ENCODE measurements at regions not wholly inside any gene's neighbourhood (a gene's known extent, or its start where the extent isn't known, plus 50 kb on each side); places are given as distances from the start of the nearest gene placed in this dataset.

DNA sequence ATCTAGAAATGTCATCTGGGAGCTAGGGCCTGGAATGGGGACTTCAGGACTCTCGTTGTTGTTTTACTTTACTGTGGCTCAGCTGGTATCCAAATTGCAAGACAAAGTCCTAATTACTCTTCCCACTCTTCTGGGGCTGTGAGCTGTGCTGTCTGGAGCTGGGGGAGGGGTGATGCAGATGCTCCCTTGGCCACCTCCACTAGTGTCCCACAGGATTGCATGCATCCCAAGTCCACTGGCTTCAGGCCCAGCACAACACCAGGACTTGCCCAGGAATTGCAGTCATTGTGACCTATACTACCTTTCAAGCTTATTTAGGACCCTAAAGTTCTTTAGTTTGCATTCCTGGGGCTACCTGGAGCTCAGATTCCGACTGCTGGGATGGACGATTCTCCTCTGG, 366.1 kb upstream of the FAM47C start:
- H3K9me2 ChIP-seq (replicated peaks; ENCODE audit: insufficient read depth), result no peaks in the 10 kb centered on the region
- H3K27me3 ChIP-seq, result no peaks in the 10 kb centered on the region
- H2AFZ ChIP-seq, result no peak overlapping the region
- H3K9me3 ChIP-seq (ENCODE audit: low read depth), result no peaks in the 10 kb centered on the region
- WGBS (ENCODE audit: low lambda C conversion rate, missing lambda C conversion rate), result 67% methylated on average over 3 of the region's 3 CpGs
- no peak overlapping the region for H3K4me3 ChIP-seq
- DNase-seq (ENCODE audit: low spot score), result no peak
- H3K36me3 ChIP-seq (replicated peaks; ENCODE audit: insufficient read depth, low read depth), result no peaks in the 10 kb centered on the region
- no peaks in the 10 kb centered on the region for H3K4me1 ChIP-seq (ENCODE audit: insufficient read depth)
- H3K4me2 ChIP-seq, result no peak overlapping the region
- no peaks in the 10 kb centered on the region for H3K79me2 ChIP-seq
- no peaks in the 10 kb centered on the region for H4K20me1 ChIP-seq (ENCODE audit: insufficient read depth, poor library complexity, severe bottlenecking)
- no peak overlapping the region for H3K27ac ChIP-seq
- TF ChIP-seq EZH2 (IDR thresholded peaks at IDR 0.05; ENCODE audit: borderline replicate concordance) (no peak), EZH2phosphoT487 (IDR thresholded peaks at IDR 0.05; ENCODE audit: low read depth, severe bottlenecking, unreplicated experiment) (no peak)
- TF ChIP-seq, protein P1, sequence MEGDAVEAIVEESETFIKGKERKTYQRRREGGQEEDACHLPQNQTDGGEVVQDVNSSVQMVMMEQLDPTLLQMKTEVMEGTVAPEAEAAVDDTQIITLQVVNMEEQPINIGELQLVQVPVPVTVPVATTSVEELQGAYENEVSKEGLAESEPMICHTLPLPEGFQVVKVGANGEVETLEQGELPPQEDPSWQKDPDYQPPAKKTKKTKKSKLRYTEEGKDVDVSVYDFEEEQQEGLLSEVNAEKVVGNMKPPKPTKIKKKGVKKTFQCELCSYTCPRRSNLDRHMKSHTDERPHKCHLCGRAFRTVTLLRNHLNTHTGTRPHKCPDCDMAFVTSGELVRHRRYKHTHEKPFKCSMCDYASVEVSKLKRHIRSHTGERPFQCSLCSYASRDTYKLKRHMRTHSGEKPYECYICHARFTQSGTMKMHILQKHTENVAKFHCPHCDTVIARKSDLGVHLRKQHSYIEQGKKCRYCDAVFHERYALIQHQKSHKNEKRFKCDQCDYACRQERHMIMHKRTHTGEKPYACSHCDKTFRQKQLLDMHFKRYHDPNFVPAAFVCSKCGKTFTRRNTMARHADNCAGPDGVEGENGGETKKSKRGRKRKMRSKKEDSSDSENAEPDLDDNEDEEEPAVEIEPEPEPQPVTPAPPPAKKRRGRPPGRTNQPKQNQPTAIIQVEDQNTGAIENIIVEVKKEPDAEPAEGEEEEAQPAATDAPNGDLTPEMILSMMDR (IDR thresholded peaks at IDR 0.05; ENCODE audit: poor library complexity), result no peak

DNA sequence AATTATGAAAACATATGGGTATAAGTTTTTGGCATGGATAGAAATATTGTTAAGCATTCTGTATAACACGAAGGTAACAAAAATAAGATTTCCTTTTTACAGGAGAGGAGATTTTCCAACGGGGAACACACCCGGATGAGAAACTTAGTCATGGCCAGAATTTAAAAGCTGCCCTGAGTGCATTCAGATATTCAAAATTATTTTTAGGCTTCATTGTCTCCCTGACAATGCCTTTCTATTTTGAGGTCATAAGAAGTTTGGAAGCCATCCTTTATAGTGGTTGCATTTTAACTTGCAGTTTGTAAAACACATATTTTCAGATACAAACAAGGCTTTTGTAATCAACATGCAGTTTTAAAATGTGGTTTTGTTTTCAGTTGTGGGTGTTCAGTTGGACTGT, 357.5 kb upstream of the FAM47C start:
- DNase-seq (ENCODE audit: low spot score), result no peak

GRCh38 chrX:36683507-36683906, 324.7 kb upstream of the FAM47C start:
- Histone ChIP-seq H3K9me3 (ENCODE audit: low read depth) (no peaks in the 10 kb centered on the region), H3K79me2 (no peaks in the 10 kb centered on the region), H4K20me1 (ENCODE audit: insufficient read depth, poor library complexity, severe bottlenecking) (no peaks in the 10 kb centered on the region), H3K27me3 (no peaks in the 10 kb centered on the region), H2AFZ (no peak overlapping the region), H3K27ac (no peak overlapping the region), H3K4me3 (no peak overlapping the region), H3K36me3 (replicated peaks; ENCODE audit: insufficient read depth, low read depth) (no peaks in the 10 kb centered on the region), H3K4me2 (no peak overlapping the region), H3K4me1 (ENCODE audit: insufficient read depth) (no peaks in the 10 kb centered on the region), H3K9me2 (replicated peaks; ENCODE audit: insufficient read depth) (no peaks in the 10 kb centered on the region)
- no peak for DNase-seq (ENCODE audit: low spot score)
- WGBS (ENCODE audit: low lambda C conversion rate, missing lambda C conversion rate), result 82% methylated on average over 1 of the region's 1 CpG
- TF ChIP-seq EZH2phosphoT487 (IDR thresholded peaks at IDR 0.05; ENCODE audit: low read depth, severe bottlenecking, unreplicated experiment) (no peak), EZH2 (IDR thresholded peaks at IDR 0.05; ENCODE audit: borderline replicate concordance) (no peak)
- TF ChIP-seq, protein P1 (IDR thresholded peaks at IDR 0.05; ENCODE audit: poor library complexity), result no peak

More for the DNA sequence above, 357.5 kb upstream of the FAM47C start:
- H4K20me1 ChIP-seq (ENCODE audit: insufficient read depth, poor library complexity, severe bottlenecking), result no peaks in the 10 kb centered on the region
- H3K27ac ChIP-seq, result no peak overlapping the region
- H3K4me2 ChIP-seq, result no peak overlapping the region
- H3K9me3 ChIP-seq (ENCODE audit: low read depth), result no peaks in the 10 kb centered on the region
- H3K36me3 ChIP-seq (replicated peaks; ENCODE audit: insufficient read depth, low read depth), result no peaks in the 10 kb centered on the region
- no peaks in the 10 kb centered on the region for H3K79me2 ChIP-seq
- TF ChIP-seq, protein P1 (IDR thresholded peaks at IDR 0.05; ENCODE audit: poor library complexity), result no peak
- TF ChIP-seq EZH2phosphoT487 (IDR thresholded peaks at IDR 0.05; ENCODE audit: low read depth, severe bottlenecking, unreplicated experiment) (no peak), EZH2 (IDR thresholded peaks at IDR 0.05; ENCODE audit: borderline replicate concordance) (no peak)
- H3K9me2 ChIP-seq (replicated peaks; ENCODE audit: insufficient read depth), result no peaks in the 10 kb centered on the region
- H3K27me3 ChIP-seq, result no peaks in the 10 kb centered on the region
- 88% methylated on average over 3 of the region's 3 CpGs for WGBS (ENCODE audit: low lambda C conversion rate, missing lambda C conversion rate)
- no peak overlapping the region for H2AFZ ChIP-seq
- no peak overlapping the region for H3K4me3 ChIP-seq
- no peaks in the 10 kb centered on the region for H3K4me1 ChIP-seq (ENCODE audit: insufficient read depth)

DNA sequence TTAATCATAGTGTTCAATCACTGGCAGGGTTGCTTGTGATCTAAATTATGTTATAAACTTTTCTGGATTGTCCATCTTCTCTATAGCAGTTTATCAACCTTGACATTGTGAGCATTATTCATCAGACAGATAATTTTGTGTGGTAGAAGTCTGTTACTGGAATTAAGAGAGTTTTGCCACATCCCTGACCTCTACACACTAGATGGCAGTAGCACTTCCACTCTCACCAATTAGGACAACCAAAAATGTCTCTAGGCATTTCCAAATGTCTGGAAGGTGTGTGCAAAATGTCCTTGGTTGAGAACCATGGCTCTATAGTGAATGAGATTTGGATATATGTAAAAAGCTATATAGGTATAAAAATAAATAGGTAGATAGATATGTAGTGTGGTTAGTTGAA, 324.1 kb upstream of the FAM47C start:
- no peak for TF ChIP-seq EZH2 (IDR thresholded peaks at IDR 0.05; ENCODE audit: borderline replicate concordance)
- TF ChIP-seq, protein P1 (IDR thresholded peaks at IDR 0.05; ENCODE audit: poor library complexity), result no peak
- no peak for TF ChIP-seq EZH2phosphoT487 (IDR thresholded peaks at IDR 0.05; ENCODE audit: low read depth, severe bottlenecking, unreplicated experiment)

More for the DNA sequence above, 324.1 kb upstream of the FAM47C start:
- no peak for DNase-seq (ENCODE audit: low spot score)
- Histone ChIP-seq H3K36me3 (replicated peaks; ENCODE audit: insufficient read depth, low read depth) (no peaks in the 10 kb centered on the region), H3K79me2 (no peaks in the 10 kb centered on the region), H3K27ac (no peak overlapping the region), H3K4me1 (ENCODE audit: insufficient read depth) (no peaks in the 10 kb centered on the region), H4K20me1 (ENCODE audit: insufficient read depth, poor library complexity, severe bottlenecking) (no peaks in the 10 kb centered on the region), H3K4me3 (no peak overlapping the region), H2AFZ (no peak overlapping the region), H3K27me3 (no peaks in the 10 kb centered on the region), H3K9me3 (ENCODE audit: low read depth) (no peaks in the 10 kb centered on the region), H3K9me2 (replicated peaks; ENCODE audit: insufficient read depth) (no peaks in the 10 kb centered on the region), H3K4me2 (no peak overlapping the region)
